Peyer's patch (tissue), 4 donors: ENCODE measurements at regions not wholly inside any gene's neighbourhood (a gene's known extent, or its start where the extent isn't known, plus 50 kb on each side); places are given as distances from the start of the nearest gene placed in this dataset.

ENCODE experiments used
- DNase-seq, 3 donors: peaks; one replicate each; pipeline ENCODE4 v3.0.0-alpha.2; 2017 to 2019
- H3K27ac ChIP-seq, 4 donors: fragments of 200-600 bp; sonication (generic); one replicate each; pipeline ENCODE4 v1.5.1; 2016 to 2019
- H3K27me3 ChIP-seq, 2 donors: fragments of 200-600 bp; sonication (generic); one replicate each; pipeline ENCODE4 v1.5.1; 2019
- H3K36me3 ChIP-seq, 3 donors: fragments of 200-600 bp; sonication (generic); one replicate each; pipeline ENCODE4 v1.5.1; 2016 to 2019
- H3K4me1 ChIP-seq, 4 donors: fragments of 200-600 bp; sonication (generic); one replicate each; pipeline ENCODE4 v1.5.1; 2016 to 2019
- H3K4me3 ChIP-seq, 4 donors: fragments of 200-600 bp; sonication (generic); 1 replicate in 3 of 4; 2 replicates in 1 of 4; pipeline ENCODE4 v1.5.1; 2016 to 2019; ENCODE audit warnings: mild to moderate bottlenecking in 1 of 4
- H3K9me3 ChIP-seq, 4 donors: fragments of 200-600 bp; sonication (generic); one replicate each; pipeline ENCODE4 v1.5.1; 2016 to 2019; ENCODE audit warnings: mild to moderate bottlenecking in 1 of 4
- POLR2A ChIP-seq, 2 donors: fragments of 450-650 bp; IDR thresholded peaks; one replicate each; pipeline ENCODE4 v1.5.1; 2017; ENCODE audit warnings: antibody characterized with exemption in 2 of 2, mild to moderate bottlenecking in 2 of 2, moderate library complexity in 2 of 2
- TF ChIP-seq, protein P1 (sequence below), 6 experiments: fragments of 450-650 bp in 4 of 6; fragments of 200-600 bp in 2 of 6; sonication (generic) in 1 of 6; IDR thresholded peaks; one replicate each; pipeline ENCODE4 v1.5.1; 2017 to 2019; ENCODE audit warnings: antibody characterized with exemption in 6 of 6, mild to moderate bottlenecking in 3 of 6, moderate library complexity in 1 of 6

DNA sequence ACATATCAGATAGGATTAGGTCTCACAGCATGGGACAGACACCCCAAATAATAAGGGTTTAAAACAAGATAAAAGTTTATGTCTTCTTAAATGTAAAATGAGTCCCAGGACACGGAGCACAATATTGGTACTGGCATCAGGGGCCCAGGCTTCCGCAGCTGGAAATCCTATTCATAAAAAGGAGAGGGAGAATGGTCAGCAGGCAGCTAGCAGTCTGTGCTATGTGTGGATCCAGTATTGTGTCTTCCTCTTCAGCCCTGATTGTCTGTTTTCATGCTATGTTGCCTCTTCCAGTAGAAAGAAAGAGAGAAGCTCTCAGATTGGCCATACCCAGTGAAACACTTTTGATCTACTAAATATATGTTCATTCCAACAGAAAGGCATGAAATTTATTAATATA is 319.3 kb upstream of the SLCO3A1 start:
- Histone ChIP-seq H3K4me1 (peaks cover 0 to 21% (median 0%) of the 10 kb centered on the region in 4 donors), H3K36me3 (no peaks in the 10 kb centered on the region), H3K27me3 (no peaks in the 10 kb centered on the region), H3K9me3 (no peaks in the 10 kb centered on the region), H3K27ac (no peak overlapping the region), H3K4me3 (no peak overlapping the region)
- no peak for DNase-seq
- TF ChIP-seq, protein P1, sequence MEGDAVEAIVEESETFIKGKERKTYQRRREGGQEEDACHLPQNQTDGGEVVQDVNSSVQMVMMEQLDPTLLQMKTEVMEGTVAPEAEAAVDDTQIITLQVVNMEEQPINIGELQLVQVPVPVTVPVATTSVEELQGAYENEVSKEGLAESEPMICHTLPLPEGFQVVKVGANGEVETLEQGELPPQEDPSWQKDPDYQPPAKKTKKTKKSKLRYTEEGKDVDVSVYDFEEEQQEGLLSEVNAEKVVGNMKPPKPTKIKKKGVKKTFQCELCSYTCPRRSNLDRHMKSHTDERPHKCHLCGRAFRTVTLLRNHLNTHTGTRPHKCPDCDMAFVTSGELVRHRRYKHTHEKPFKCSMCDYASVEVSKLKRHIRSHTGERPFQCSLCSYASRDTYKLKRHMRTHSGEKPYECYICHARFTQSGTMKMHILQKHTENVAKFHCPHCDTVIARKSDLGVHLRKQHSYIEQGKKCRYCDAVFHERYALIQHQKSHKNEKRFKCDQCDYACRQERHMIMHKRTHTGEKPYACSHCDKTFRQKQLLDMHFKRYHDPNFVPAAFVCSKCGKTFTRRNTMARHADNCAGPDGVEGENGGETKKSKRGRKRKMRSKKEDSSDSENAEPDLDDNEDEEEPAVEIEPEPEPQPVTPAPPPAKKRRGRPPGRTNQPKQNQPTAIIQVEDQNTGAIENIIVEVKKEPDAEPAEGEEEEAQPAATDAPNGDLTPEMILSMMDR (IDR thresholded peaks at IDR 0.05): no peak
- no peak for TF ChIP-seq POLR2A (IDR thresholded peaks at IDR 0.05)

DNA sequence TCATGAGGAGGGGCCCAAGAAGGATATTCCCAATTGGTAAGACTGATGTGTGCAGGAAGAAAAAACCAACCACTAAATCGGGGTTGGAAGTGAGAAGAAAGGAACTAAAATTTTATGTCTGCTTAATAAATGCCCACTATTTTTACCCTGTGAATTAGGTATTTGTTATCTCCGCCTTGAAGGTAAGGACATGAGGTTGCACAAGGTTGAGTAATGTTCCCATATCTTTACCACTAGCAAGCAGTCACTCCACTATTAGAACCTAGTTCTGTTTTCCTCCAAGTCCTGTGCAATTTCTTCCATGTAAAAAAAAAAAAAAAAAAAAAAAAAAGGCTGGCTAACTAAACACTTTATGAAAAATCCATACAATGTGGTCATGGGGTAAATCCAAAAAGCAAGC is 318.5 kb upstream of the SLCO3A1 start:
- Histone ChIP-seq H3K4me3 (no peak overlapping the region), H3K9me3 (no peaks in the 10 kb centered on the region), H3K27ac (no peak overlapping the region), H3K4me1 (peaks cover 0 to 21% (median 0%) of the 10 kb centered on the region in 4 donors), H3K27me3 (no peaks in the 10 kb centered on the region), H3K36me3 (no peaks in the 10 kb centered on the region)
- no peak for TF ChIP-seq POLR2A (IDR thresholded peaks at IDR 0.05)
- TF ChIP-seq, protein P1 (IDR thresholded peaks at IDR 0.05): no peak
- DNase-seq: no peak

DNA sequence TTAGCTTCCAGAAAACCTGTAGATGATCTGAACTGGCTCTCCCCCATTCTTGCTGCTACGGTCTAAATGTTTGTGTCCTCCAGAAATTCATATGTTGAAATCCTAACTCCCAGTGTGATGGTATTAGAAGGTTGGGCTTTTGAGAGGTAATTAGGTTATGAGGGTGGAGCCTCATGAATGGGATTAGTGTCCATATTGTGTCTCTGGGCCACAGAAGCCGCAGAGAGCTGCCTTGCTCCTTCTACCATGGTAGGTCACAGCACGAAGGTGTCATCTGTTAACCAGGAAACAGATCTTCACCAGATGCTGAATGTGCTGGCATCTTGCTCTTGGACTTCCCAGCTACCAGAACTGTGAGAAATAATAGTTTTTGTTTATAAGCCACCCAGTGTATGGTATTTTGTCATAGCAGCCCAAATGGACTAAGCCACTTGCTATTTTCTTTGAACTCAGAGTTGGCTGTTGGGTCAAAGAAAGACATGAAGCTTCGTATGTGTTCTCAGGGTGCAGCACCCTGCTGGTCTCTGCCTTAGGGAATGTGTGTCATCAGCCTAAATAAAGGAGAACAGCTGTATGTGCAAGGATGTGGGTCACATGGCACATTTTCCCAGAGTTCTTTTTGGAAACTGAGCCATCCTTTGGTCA is 317.5 kb upstream of the SLCO3A1 start:
- Histone ChIP-seq H3K27ac (peak overlapping the region in 2 of 4 donors; percentile 46 to 55), H3K36me3 (no peaks in the 10 kb centered on the region), H3K4me1 (peaks cover 0 to 16% (median 0%) of the 10 kb centered on the region in 4 donors), H3K27me3 (no peaks in the 10 kb centered on the region), H3K9me3 (no peaks in the 10 kb centered on the region), H3K4me3 (no peak overlapping the region)
- TF ChIP-seq POLR2A (IDR thresholded peaks at IDR 0.05): no peak
- TF ChIP-seq, protein P1 (IDR thresholded peaks at IDR 0.05): no peak
- no peak for DNase-seq

DNA sequence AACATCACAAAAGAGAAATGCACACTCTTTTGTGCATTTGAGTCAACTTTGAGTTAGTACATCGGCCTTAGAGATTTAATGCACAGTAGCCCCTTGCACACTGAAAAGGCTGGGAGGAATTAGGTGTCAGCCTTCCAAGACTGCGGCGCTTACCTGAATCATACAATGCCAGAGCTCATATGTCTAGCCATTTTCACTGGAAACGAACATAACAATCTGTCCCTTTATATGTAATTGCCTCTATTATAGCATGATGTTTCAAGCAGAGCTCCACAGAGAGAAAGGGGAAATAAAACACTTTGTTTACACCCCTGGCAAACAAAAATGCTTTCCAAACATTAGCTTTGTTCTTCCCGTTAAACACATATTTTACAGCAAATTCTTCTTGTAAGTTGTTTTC is 315.7 kb upstream of the SLCO3A1 start:
- no peaks in the 10 kb centered on the region for H3K9me3 ChIP-seq
- H3K27me3 ChIP-seq: no peaks in the 10 kb centered on the region
- TF ChIP-seq POLR2A (IDR thresholded peaks at IDR 0.05): no peak
- TF ChIP-seq, protein P1 (IDR thresholded peaks at IDR 0.05): no peak
- H3K4me1 ChIP-seq: peaks cover 0 to 13% (median 0%) of the 10 kb centered on the region in 4 donors
- H3K4me3 ChIP-seq: no peak overlapping the region
- DNase-seq: no peak
- H3K36me3 ChIP-seq: no peaks in the 10 kb centered on the region
- no peak overlapping the region for H3K27ac ChIP-seq

DNA sequence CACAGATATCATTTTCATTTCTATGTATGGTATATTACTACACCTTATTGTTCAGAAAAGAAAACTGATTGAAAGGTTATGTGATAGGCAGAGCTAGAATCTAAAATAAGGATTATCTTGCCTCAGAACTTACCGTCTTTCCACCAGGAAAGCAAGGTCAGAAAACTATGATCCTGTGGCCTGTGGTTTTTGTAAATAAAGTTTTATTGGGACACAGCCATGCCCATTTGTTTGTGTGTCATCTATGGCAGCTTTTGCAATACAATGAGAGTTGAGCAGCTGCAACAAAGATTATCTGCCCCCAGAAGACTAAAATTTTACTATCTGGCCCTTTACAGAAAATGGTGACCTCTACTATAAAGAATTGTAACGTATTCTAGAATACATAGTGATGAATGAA is 314.7 kb upstream of the SLCO3A1 start:
- Histone ChIP-seq H3K4me1 (peaks cover 0 to 13% (median 0%) of the 10 kb centered on the region in 4 donors), H3K36me3 (no peaks in the 10 kb centered on the region), H3K27ac (no peak overlapping the region), H3K4me3 (no peak overlapping the region), H3K27me3 (no peaks in the 10 kb centered on the region), H3K9me3 (no peaks in the 10 kb centered on the region)
- DNase-seq: no peak
- no peak for TF ChIP-seq POLR2A (IDR thresholded peaks at IDR 0.05)

DNA sequence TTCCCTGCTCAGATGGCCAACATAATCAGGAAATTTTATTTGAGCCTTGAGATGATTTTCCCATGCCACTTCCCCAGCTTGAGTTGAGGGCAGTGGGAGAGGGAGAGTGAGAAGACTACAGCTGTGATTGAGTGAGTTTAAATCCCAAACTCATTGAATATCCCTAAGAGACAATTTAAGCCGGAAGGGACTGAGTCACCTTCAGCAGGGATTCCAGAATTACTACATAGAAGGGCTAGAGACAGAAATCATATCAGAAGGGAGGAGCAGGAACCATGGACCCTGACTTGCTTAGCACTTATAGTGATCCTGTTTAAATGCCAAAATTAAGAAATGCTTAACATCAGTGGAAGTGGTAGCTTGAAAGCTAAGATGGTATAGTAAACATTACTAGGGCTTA is 312.2 kb upstream of the SLCO3A1 start:
- TF ChIP-seq POLR2A (IDR thresholded peaks at IDR 0.05): no peak
- TF ChIP-seq, protein P1 (IDR thresholded peaks at IDR 0.05): no peak
- Histone ChIP-seq H3K4me3 (no peak overlapping the region), H3K36me3 (no peaks in the 10 kb centered on the region), H3K9me3 (no peaks in the 10 kb centered on the region), H3K27me3 (no peaks in the 10 kb centered on the region), H3K27ac (no peak overlapping the region), H3K4me1 (peaks cover 0 to 4% (median 0%) of the 10 kb centered on the region in 4 donors)
- no peak for DNase-seq
